ENCODE measurements at regions not wholly inside any gene's neighbourhood (a gene's known extent, or its start where the extent isn't known, plus 50 kb on each side); places are given as distances from the start of the nearest gene placed in this dataset.

DNA sequence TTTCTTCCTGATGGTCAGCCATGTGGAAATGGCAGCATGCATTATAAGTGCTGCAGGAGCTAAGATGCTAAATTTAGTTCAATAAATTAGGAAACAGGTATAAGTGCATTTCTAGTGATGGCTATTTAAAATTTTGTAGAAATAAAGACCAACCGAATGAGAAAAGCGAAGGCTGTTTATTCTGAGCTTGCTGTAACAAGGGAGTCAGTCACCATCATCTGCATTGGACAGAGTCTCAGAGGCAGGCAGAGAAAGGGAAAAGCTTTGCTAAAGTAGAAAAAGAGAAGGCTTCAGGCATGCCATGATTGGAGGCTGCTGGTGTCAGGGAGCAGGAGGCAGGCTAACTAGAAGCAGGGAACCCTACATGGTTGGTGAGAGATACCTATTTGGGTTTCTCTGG is 451.0 kb downstream of the EDEM1 start:
- H3K27me3 Mint-ChIP-seq = no peaks in the 10 kb centered on the region
- ChIA-PET POLR2A (no interaction called here), CTCF (no interaction called here)
- no peak for DNase-seq
- H3K9me3 Mint-ChIP-seq = peaks cover 4% of the 10 kb centered on the region
- H3K4me1 Mint-ChIP-seq = no peaks in the 10 kb centered on the region
- H3K27ac Mint-ChIP-seq = no peak overlapping the region
- H3K4me3 Mint-ChIP-seq = no peak overlapping the region
- no peaks in the 10 kb centered on the region for H3K36me3 Mint-ChIP-seq (ENCODE audit: low read depth)

DNA sequence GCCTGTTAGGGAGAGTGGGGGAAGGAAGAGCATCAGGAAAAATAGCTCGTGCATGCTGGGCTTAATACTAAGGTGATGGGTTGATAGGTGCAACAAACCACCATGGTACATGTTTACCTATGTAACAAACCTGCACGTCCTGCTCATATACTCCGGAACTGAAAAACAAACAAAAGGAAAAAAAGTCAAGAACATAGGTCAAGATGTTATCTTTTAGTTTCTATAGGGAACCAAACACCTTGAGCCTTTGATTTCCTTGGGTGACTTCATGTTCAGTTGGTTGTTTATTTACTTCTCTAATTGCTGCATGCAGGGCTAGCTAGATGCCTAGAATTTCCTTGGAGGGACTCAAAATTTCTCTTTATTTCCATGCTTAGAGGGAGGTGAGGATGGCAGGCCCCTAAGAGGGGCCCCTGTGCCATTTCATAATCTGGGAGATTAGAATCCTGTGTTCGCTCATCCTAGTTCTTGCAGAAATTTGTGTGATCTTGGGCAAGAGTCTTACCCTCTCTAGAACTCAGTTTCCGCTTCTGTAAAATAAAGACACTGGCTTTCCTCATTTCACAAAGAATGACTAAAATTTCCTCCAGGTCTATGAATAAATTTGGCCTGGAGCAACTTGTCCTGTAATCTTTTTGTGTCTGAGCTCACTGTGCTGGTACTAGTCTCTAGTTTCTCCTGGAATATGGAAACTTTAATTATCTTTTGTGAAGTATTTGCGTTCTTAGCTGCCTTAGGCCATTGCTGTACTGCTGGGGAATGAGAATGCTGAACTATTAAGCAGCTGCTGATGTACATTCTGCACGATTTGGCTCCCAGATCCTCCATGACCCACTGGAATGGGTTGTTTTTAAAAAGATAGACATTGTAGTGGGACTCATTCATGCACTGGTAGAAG is 457.5 kb downstream of the EDEM1 start:
- Mint-ChIP-seq H3K4me1 (no peaks in the 10 kb centered on the region), H3K9me3 (peaks cover 3% of the 10 kb centered on the region), H3K27ac (no peak overlapping the region), H3K27me3 (no peaks in the 10 kb centered on the region), H3K36me3 (ENCODE audit: low read depth) (no peaks in the 10 kb centered on the region), H3K4me3 (no peak overlapping the region)
- ChIA-PET CTCF (no interaction called here), POLR2A (no interaction called here)
- no peak for DNase-seq

DNA sequence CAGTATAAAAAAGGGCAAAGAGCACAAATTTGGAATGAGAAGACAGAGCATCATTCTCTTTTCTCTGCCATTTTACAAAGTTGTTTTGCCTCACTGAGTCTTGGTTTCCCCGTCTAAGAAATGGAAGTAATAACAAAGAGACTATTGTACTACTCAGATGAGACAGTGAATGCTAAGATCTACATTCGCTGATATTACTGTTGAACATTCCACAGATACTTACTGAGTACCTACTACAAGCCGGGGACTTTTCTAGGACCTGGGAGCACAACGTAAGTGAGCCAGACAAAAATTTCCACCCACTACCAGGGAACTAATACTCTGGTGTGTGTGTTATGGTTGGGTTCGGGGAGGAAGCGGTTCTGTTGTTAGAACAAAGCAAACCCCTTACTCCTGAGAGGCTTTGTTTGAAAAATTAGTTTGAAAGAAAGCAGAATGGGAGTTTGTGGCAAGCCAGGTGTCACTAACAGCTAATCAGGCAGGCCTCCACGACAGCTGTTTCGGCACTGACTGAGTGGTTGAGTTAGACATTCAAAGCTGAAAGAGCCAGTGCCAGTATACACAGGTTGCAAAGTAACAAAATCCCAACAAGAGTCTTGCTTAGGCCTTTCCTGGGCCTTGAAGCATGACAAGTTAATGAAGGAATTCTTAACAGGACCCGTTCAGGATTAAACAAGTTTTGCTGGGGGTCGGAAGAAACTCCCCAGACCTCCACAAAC is 458.3 kb downstream of the EDEM1 start:
- ChIA-PET POLR2A (no interaction called here), CTCF (no interaction called here)
- Mint-ChIP-seq H3K9me3 (peaks cover 3% of the 10 kb centered on the region), H3K27me3 (no peaks in the 10 kb centered on the region), H3K4me3 (no peak overlapping the region), H3K27ac (no peak overlapping the region), H3K4me1 (no peaks in the 10 kb centered on the region), H3K36me3 (ENCODE audit: low read depth) (no peaks in the 10 kb centered on the region)
- DNase-seq = no peak

DNA sequence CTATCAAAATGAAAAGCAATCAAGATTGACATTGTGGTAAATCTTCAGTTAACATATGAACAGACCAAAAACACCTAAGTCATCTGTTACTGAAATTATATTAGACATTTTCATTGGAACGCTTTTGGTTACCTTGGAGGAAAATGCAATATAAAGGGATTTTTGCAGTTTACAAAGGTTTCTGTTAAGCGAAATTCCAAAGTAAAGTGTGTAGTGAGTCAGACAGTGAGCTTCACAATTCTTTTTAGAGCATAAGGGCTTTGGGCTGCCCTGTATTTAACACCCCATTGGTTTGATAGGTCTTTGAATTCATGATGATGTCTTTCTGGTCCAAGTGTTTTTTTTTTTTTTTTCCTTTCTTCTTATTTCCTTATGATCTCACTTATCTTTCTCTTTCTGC is 462.8 kb downstream of the EDEM1 start:
- Mint-ChIP-seq H3K27ac (no peak overlapping the region), H3K4me3 (no peak overlapping the region), H3K4me1 (no peaks in the 10 kb centered on the region), H3K27me3 (no peaks in the 10 kb centered on the region), H3K36me3 (ENCODE audit: low read depth) (no peaks in the 10 kb centered on the region), H3K9me3 (no peaks in the 10 kb centered on the region)
- no peak for DNase-seq
- POLR2A ChIA-PET = no interaction called here
- CTCF ChIA-PET = no interaction called here

DNA sequence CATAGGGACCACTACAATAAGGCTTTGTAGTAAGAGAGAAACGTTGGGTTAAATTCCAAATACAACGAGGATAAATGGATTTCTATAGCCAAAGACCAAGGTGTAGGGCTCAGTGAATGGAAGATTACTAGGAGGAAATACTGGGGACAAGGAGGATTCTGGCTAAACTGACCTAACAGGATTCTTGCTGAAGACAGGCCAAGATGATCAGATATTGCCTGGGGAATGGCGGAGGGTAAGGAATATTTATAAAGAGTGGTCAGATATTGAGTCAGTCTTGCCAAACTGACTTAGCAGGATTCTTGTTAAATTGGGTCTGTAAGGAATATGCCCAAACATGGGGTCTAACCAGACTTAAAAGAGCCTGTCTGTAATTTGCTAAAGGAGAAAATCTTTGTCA is 463.8 kb downstream of the EDEM1 start:
- ChIA-PET CTCF (no interaction called here), POLR2A (no interaction called here)
- Mint-ChIP-seq H3K4me1 (no peaks in the 10 kb centered on the region), H3K27me3 (no peaks in the 10 kb centered on the region), H3K9me3 (no peaks in the 10 kb centered on the region), H3K36me3 (ENCODE audit: low read depth) (no peaks in the 10 kb centered on the region), H3K4me3 (no peak overlapping the region), H3K27ac (no peak overlapping the region)
- no peak for DNase-seq

DNA sequence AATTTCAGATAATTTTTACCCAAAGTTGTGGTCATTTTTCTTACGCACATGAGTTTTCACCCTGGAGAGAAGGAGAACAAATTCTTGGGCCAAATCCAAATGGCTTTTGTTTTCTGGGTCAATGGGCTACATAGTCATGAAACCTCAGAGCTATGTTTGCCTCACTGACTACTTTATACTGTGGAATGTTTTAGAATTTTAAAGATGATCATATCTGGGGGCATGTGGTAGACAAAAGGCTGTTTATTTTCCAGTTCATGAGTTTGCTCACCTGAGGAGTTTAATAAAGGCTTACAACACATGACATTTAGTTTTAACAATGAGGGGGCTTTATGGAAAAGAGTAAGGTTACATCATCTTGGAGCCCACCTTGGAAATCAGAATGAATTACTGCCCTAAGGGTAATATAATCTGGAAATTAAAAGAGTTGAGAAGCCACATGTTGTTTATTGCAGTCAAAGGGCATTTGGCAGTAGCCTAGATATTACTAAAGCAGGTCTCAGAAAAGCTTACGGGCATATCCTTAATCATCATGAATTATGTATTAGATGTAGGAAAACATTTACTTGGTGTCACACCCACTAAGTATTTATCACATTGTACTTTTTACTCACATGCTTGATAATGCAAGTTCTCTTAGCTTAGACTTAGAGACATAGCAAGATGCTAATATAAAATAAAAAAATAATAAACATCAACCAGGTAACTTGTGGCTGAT is 466.1 kb downstream of the EDEM1 start:
- Mint-ChIP-seq H3K4me1 (no peaks in the 10 kb centered on the region), H3K9me3 (no peaks in the 10 kb centered on the region), H3K4me3 (no peak overlapping the region), H3K27ac (no peak overlapping the region), H3K27me3 (no peaks in the 10 kb centered on the region), H3K36me3 (ENCODE audit: low read depth) (no peaks in the 10 kb centered on the region)
- CTCF ChIA-PET = no interaction called here
- POLR2A ChIA-PET = no interaction called here
- DNase-seq = no peak

DNA sequence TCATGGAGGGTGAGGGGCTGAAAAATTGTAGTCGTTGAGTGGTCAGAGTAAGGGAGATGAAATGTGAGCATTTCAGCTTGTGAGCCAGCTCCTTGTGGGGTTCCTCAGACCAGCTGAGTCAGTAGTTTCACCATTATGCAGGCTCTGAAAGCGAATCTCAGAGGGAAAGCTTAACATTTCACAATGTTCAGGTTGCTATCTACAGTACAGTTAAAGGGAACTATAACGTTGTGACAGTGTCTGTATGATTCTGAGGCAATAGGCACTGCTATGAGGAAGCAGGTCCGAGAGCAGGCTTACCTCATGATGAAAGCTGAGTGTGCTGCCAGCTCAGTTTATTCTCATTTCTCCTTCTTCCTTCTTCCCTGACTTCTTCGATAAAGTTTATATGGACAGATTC is 469.6 kb downstream of the EDEM1 start:
- POLR2A ChIA-PET = no interaction called here
- CTCF ChIA-PET = no interaction called here
- Mint-ChIP-seq H3K27me3 (no peaks in the 10 kb centered on the region), H3K4me1 (no peaks in the 10 kb centered on the region), H3K36me3 (ENCODE audit: low read depth) (no peaks in the 10 kb centered on the region), H3K4me3 (no peak overlapping the region), H3K27ac (no peak overlapping the region), H3K9me3 (no peaks in the 10 kb centered on the region)
- no peak for DNase-seq

DNA sequence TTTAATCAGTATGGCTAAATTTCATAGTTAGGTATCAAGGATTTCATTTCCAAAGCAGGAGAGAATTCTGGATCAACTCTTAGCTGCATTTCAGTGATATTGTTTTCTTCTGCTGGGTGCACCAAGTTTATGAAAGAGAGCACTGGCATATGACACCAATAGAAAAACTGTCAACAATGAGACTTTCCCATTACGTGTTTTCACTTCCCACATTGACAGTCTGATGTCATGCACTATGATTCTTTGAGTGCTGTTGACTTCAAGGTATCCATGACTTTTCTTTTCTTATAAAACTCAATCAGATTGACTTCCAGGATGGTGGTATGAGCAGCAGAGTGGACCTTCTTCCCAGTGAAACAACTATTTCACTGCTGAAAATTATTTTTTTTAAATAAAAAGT is 476.1 kb downstream of the EDEM1 start:
- H3K4me1 Mint-ChIP-seq = no peaks in the 10 kb centered on the region
- no peak for DNase-seq
- H3K27me3 Mint-ChIP-seq = no peaks in the 10 kb centered on the region
- ChIA-PET POLR2A (no interaction called here), CTCF (no interaction called here)
- H3K27ac Mint-ChIP-seq = no peak overlapping the region
- H3K36me3 Mint-ChIP-seq (ENCODE audit: low read depth) = no peaks in the 10 kb centered on the region
- H3K4me3 Mint-ChIP-seq = no peak overlapping the region
- peaks cover 5% of the 10 kb centered on the region for H3K9me3 Mint-ChIP-seq

DNA sequence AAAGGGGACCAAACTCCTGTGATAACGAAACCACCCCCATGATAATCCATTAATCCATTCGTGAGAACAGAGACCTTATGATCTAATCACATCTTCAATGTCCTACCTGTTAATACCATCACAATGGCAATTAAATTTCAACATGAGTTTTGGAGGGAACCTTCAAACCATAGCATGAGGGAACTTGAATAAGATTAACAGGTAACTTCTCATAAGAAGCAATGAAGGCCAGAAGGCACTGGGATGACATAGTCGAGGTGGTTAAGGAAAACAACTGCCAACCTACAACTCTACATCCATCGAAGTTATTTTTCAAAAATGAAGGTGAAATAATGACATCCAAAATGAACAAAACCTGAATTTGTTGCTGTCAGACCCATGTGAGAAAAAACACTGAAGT is 478.9 kb downstream of the EDEM1 start:
- H3K36me3 Mint-ChIP-seq (ENCODE audit: low read depth) = no peaks in the 10 kb centered on the region
- POLR2A ChIA-PET = no interaction called here
- H3K27ac Mint-ChIP-seq = no peak overlapping the region

DNA sequence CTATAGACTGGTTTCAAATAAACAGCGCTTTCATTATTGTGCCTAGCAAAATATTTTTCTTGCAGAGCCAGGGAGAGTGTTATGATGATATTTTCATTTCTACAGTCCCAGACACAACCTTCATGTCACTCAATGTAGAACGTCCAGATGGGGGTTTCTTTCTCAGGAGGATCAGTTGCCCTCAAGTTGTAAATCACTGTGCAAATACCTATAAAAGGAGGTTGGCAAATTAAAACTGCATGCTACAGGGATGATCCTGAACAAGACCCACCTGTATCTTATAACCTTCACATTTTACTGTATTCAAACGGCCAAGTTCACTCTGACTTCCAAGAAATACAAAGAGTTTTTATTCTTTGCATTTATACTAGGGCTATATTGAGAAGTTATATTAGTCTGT is 486.0 kb downstream of the EDEM1 start:
- ChIA-PET POLR2A (no interaction called here), CTCF (no interaction called here)
- Mint-ChIP-seq H3K27ac (no peak overlapping the region), H3K36me3 (ENCODE audit: low read depth) (no peaks in the 10 kb centered on the region), H3K27me3 (no peaks in the 10 kb centered on the region), H3K9me3 (peaks cover 2% of the 10 kb centered on the region), H3K4me1 (no peaks in the 10 kb centered on the region), H3K4me3 (no peak overlapping the region)
- DNase-seq = no peak

More for the DNA sequence above, 478.9 kb downstream of the EDEM1 start:
- Mint-ChIP-seq H3K27me3 (no peaks in the 10 kb centered on the region), H3K9me3 (peaks cover 5% of the 10 kb centered on the region), H3K4me1 (no peaks in the 10 kb centered on the region), H3K4me3 (no peak overlapping the region)
- CTCF ChIA-PET = no interaction called here
- DNase-seq = no peak

DNA sequence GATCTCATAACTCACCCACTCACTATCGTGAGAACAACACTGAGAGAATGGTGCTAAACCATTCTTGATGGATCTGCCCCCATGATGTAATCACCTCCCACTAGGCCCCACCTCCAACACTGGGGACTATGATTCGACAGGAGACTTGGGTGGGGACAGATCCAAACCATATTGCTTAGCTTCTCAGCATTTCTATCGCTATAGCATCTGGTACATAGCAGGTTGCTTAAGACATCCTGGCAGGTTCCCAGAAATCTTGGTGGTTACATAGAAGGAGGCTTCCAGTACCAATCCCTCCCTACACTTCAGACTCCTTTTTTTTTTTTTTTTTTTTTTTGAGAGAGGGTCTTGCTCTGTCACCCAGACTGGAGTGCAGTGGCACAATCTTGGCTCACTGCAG is 487.8 kb downstream of the EDEM1 start:
- H3K36me3 Mint-ChIP-seq (ENCODE audit: low read depth) = no peaks in the 10 kb centered on the region
- H3K4me1 Mint-ChIP-seq = no peaks in the 10 kb centered on the region
- no peaks in the 10 kb centered on the region for H3K27me3 Mint-ChIP-seq
- DNase-seq = no peak
- ChIA-PET CTCF (no interaction called here), POLR2A (no interaction called here)
- H3K9me3 Mint-ChIP-seq = peaks cover 9% of the 10 kb centered on the region
- H3K27ac Mint-ChIP-seq = no peak overlapping the region
- H3K4me3 Mint-ChIP-seq = no peak overlapping the region

DNA sequence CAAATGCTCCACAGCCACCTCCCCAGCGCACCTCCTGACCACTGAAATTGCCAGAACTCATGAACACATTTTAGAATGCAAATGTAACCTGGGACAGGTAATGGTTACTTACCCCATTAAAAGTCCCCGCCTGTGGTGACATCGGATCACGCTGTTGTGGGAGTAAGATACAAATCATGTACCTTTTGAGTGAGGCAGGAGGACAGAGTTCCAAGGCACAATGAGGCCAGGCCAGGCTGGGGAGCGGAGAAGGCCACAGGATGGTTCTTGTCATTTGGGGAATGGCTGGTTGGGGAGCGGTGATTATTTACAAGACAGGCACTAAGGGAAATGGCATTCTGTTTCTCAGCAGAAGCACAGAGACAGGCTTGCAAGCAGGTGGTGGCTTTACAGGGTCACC is 490.0 kb downstream of the EDEM1 start:
- Mint-ChIP-seq H3K27ac (no peak overlapping the region), H3K4me1 (no peaks in the 10 kb centered on the region), H3K4me3 (no peak overlapping the region), H3K36me3 (ENCODE audit: low read depth) (no peaks in the 10 kb centered on the region), H3K27me3 (no peaks in the 10 kb centered on the region), H3K9me3 (peaks cover 9% of the 10 kb centered on the region)
- no peak for DNase-seq
- ChIA-PET POLR2A (no interaction called here), CTCF (no interaction called here)

DNA sequence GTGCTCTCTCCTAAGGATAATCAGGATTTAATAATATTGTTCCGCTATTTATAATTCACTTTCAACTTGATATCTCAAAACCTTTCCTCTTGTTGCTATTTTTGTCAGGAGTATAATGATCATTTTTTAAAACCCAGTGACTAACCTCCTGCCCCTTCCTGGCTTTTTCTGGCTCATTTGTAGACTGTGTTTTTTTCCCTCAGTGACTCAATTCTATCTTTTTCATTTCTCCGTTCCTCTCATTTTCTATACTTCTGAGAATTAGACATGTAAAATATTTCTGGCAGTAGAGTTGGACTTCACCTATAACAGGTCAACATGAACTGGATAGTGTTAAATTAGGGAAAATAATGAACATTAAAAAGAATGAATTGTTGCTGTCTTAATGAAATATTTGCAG is 490.7 kb downstream of the EDEM1 start:
- no peak overlapping the region for H3K27ac Mint-ChIP-seq
- CTCF ChIA-PET = no interaction called here

DNA sequence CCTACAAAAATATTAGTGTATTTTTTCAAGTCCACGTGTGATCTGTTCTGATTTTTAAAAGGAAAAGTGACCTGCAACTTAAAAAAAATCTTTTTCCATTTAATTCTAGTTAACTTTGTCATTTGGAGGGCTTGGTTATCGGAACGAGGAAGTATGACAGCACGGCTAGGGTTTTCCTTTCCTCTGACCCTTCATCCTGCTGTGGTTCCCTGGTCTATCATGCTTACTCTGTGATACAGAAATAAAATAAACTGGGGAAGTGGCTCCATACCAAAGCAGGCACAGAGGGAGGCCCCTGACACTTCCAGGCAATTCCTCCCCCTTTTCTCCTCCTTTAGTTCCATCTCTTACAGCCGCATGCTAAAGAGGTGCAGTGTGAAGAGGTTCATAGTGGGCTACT is 491.3 kb downstream of the EDEM1 start:
- Mint-ChIP-seq H3K27ac (no peak overlapping the region), H3K36me3 (ENCODE audit: low read depth) (no peaks in the 10 kb centered on the region), H3K27me3 (no peaks in the 10 kb centered on the region), H3K4me1 (no peaks in the 10 kb centered on the region), H3K9me3 (peaks cover 9% of the 10 kb centered on the region), H3K4me3 (no peak overlapping the region)
- no peak for DNase-seq
- ChIA-PET CTCF (no interaction called here), POLR2A (no interaction called here)

More for the DNA sequence above, 490.7 kb downstream of the EDEM1 start:
- Mint-ChIP-seq H3K4me3 (no peak overlapping the region), H3K36me3 (ENCODE audit: low read depth) (no peaks in the 10 kb centered on the region), H3K4me1 (no peaks in the 10 kb centered on the region), H3K27me3 (no peaks in the 10 kb centered on the region), H3K9me3 (peaks cover 9% of the 10 kb centered on the region)
- POLR2A ChIA-PET = no interaction called here
- no peak for DNase-seq
